GM20431 (cell line): ENCODE measurements at regions not wholly inside any gene's neighbourhood (a gene's known extent, or its start where the extent isn't known, plus 50 kb on each side); places are given as distances from the start of the nearest gene placed in this dataset.

Experiments
- in situ Hi-C: fragments of 300-500 bp; cut with MseI, MboI; formaldehyde crosslinking; loops from one replicate; pipeline ENCODE4 v1.15.0; 2020; ENCODE audit warnings: low sequenced_read_pairs; ENCODE audit not compliant: unreplicated experiment

- in situ Hi-C loops: no loop called here
Measured at GRCh38 chr2:219759801-219760200, 132.4 kb downstream of the SLC4A3 start.

GRCh38 chr2:219765231-219765911 lies 137.9 kb downstream of the SLC4A3 start:
- in situ Hi-C loops: no loop called here

GRCh38 chr2:219766658-219767057 lies 139.2 kb downstream of the SLC4A3 start:
- in situ Hi-C loops: no loop called here

- in situ Hi-C loops: no loop called here
Measured at GRCh38 chr2:219769090-219769910, 141.9 kb downstream of the SLC4A3 start.

- in situ Hi-C loops: no loop called here
Measured at GRCh38 chr2:219772103-219772635, 144.7 kb downstream of the SLC4A3 start.

GRCh38 chr2:219772697-219773096 lies 145.3 kb downstream of the SLC4A3 start:
- in situ Hi-C loops: no loop called here

- in situ Hi-C loops: no loop called here
Measured at GRCh38 chr2:219775506-219775905, 148.1 kb downstream of the SLC4A3 start.

- in situ Hi-C loops: no loop called here
Measured at GRCh38 chr2:219777388-219777787, 150.0 kb downstream of the SLC4A3 start.

- in situ Hi-C loops: no loop called here
Measured at GRCh38 chr2:219778189-219778588, 150.8 kb downstream of the SLC4A3 start.

GRCh38 chr2:219782737-219783348 lies 155.4 kb downstream of the SLC4A3 start:
- in situ Hi-C loops: no loop called here

- in situ Hi-C loops: no loop called here
Measured at GRCh38 chr2:219783359-219783975, 156.0 kb downstream of the SLC4A3 start.

- in situ Hi-C loops: no loop called here
Measured at GRCh38 chr2:219784178-219784577, 156.7 kb downstream of the SLC4A3 start.

GRCh38 chr2:219789476-219789875 lies 162.0 kb downstream of the SLC4A3 start:
- in situ Hi-C loops: no loop called here

- in situ Hi-C loops: no loop called here
Measured at GRCh38 chr2:219792446-219792845, 165.0 kb downstream of the SLC4A3 start.

- in situ Hi-C loops: no loop called here
Measured at GRCh38 chr2:219798430-219798829, 171.0 kb downstream of the SLC4A3 start.

GRCh38 chr2:219803294-219803693 lies 175.9 kb downstream of the SLC4A3 start:
- in situ Hi-C loops: no loop called here

GRCh38 chr2:219810895-219811294 lies 183.5 kb downstream of the SLC4A3 start:
- in situ Hi-C loops: no loop called here

- in situ Hi-C loops: no loop called here
Measured at GRCh38 chr2:219812672-219813071, 185.2 kb downstream of the SLC4A3 start.

GRCh38 chr2:219820767-219821166 lies 193.3 kb downstream of the SLC4A3 start:
- in situ Hi-C loops: no loop called here

GRCh38 chr2:219823574-219823973 lies 196.1 kb downstream of the SLC4A3 start:
- in situ Hi-C loops: no loop called here
